ENCODE measurements at regions not wholly inside any gene's neighbourhood (a gene's known extent, or its start where the extent isn't known, plus 50 kb on each side); places are given as distances from the start of the nearest gene placed in this dataset.

DNA sequence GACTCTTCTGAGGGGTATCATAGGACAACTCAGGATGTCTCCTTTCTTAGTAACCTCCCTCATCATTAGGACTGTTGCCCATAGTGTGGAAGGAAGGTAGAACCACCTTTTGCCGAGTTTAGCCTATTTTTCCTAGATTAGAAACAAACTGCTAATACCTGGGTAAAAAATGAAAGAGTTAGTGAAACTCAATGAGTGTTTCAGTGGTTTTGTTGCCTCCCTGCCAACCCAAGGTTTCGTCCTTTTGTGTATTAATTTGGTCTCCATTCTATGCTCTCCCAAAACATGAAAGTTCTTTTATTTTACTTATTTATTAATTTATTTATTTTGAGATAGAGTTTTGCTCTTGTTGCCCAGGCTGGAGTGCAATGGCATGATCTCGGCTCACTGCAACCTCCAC, 174.9 kb upstream of the KCNJ16 start:
- DNase-seq (ENCODE audit: low spot score): no peak

DNA sequence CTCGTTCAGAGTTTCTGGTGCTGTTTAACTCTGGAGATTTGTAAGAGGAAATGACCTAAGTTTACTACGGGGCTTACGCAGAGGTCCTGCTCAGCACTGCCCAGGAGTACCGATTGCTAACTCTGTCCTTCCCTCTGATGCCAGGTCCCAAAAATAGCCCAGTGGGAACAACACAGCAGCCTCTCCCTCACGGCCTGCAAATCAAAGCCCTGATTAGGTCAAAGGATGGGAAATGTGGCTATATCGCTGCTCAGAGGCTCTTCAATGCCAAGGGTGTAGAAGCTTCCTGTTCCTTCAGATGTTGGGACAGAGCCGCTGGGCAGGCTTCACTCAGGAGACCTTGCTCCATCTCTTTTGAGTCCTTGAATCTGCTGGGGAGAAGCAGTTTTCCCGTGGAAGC, 174.2 kb upstream of the KCNJ16 start:
- peak; percentile 39 for DNase-seq (ENCODE audit: low spot score)

DNA sequence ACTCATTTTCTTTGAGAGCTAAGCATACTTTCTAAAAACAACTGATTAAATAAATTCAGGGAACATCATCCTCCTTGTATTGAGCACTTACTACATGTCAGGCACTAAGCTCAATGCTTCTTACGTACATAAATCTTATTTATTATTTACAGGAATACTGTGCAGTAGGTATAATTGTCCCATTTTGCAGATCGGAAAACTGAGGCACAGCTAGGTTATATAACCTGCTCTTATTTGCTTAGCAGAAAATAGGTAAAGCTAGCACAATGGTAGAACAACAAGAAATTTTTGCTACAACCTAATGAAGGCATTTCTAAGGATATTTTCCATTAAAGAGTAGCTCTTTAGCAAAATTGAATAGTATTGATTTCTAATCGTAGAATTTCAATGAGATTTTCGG, 168.7 kb upstream of the KCNJ16 start:
- DNase-seq (ENCODE audit: low spot score): no peak

DNA sequence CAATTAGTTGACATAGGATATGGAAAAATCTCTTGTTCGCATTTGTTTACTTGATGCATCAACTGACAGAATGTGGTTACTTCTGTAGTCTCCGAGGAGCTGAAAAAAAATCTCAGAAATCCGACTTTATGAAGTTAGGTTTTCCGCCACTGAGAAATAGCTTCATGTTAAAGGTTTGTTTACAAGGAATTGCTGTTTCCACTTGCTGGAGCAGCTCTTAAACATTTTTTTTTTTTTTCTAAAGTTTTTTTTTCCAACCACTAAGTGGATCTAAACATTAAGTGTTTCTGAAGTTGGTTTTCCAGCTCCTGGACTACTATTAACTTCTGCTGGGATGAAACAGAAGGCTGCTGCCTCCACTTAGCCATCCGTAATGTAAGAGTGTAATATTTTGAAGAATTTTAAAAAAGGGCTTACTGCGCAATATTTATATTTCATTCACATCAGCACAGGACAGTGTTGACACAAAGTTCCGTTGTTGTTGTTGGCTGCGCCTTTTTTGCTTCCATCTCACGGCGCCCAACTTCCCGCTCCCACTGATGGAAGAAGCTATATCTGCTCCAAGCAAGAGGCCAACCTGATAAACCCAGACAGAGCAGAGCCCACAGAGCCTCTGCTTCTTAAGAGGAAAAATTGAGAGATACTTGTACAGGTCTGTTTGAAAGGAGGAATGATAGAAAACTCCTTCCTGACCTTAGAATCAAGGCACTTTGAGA, 167.7 kb upstream of the KCNJ16 start:
- no peak for DNase-seq (ENCODE audit: low spot score)

DNA sequence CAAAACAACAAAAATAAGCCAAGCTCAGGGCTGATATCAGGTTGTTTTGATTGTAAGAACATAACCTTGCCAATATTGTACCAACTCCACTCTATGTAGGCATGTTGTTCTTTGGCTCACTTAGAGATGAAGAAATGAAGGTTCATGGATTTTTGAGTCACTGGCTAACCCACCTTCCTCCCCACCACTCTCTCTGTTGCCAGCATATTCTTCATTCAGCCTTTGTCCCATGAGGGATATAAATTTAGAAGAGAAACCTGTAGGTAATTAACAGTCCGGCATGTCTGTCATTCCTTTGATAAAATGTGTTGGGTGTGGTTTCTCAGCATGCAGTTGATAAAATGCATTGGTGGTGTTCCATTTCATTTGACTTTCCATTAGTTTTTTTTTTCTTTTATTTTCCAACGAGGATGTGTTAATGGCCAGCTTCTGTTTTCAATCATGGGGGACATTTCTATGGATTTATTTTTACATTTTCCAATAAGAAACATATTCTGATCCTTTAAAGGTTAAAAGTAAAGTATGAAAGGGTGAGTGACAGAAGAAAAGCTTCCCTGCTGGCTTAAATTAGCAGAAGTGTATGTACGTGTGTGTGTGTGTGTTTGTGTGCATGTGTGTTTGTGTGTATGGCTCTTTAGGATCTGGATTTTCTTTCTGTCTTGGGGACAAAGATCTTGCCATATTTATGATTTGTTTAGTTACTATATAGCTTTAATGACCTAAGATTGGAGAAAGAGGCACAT, 166.2 kb upstream of the KCNJ16 start:
- DNase-seq (ENCODE audit: low spot score): no peak

DNA sequence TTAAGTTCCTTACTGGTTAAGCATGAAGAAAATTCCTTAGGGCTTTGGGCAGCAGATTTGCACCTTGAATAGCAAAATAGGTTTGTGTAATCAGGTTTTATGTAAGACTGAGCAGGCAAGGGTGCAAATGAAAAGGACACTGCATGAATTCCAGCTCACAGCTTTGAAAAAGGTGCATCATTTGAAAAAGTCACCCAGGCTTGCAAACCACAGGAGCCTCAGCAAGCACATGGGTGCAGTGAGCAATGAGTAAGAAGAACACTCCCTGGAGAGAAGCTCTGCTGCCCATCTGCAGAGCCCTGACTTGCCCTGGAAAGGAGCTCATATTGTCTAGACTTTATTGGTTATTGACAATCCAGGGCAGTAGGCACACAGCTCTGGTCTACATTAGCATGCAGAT, 165.6 kb upstream of the KCNJ16 start:
- DNase-seq (ENCODE audit: low spot score): no peak

DNA sequence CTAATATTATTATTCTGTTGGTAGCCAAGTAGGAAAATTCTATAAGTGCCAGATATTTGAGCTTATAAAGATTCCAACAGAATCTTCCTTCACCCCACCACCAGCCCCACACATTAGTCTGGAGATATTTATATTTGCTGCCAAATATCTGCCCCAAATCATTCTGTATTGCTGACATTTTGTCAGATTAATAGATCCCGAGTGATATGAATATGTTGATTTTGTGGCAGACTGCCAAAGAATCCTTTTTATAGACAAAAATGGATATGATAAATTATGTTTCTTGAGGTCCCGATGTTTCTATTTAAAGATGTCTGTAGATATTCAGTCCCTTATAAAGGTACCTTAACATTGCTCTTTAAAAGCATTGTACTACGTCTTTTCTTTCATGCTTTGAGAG, 162.2 kb upstream of the KCNJ16 start:
- DNase-seq (ENCODE audit: low spot score): no peak

DNA sequence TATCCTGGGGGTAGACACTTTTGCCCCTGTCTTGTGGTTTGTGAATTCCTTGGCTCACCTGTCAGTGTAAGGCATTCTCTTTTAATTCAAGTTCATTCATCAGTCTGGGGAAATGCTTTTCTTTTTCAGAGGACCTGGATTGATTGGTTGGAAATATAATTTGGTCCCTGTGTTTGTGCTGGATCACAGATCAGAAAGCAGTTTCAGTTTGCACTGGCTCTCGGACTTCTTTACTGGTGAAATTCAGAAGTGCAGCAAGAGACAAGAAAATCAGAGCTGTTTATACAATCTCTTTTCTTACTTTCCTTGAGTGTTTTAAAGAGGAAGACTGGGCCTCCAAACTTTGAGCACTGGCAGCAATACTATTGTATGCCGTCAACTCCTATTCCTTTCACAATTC, 161.8 kb upstream of the KCNJ16 start:
- no peak for DNase-seq (ENCODE audit: low spot score)

DNA sequence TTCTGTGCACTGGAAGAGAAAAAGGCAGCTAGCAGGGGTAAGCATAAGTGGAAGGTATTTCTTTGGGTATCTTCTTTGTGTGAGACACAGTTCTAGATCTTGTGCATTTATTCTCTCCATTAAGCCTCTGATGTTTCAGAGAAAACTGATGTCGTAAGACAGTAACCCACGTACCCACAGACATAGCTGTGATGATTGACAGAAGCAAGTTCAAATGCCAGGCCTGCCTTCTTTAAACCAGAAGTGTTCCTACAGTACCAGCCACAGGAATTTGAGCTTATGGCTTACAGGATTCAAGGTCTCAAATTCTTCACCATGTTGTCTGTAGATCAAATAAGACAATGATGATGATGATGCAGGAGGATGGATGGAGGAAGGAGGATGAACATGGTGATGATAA, 161.4 kb upstream of the KCNJ16 start:
- DNase-seq (ENCODE audit: low spot score): no peak

DNA sequence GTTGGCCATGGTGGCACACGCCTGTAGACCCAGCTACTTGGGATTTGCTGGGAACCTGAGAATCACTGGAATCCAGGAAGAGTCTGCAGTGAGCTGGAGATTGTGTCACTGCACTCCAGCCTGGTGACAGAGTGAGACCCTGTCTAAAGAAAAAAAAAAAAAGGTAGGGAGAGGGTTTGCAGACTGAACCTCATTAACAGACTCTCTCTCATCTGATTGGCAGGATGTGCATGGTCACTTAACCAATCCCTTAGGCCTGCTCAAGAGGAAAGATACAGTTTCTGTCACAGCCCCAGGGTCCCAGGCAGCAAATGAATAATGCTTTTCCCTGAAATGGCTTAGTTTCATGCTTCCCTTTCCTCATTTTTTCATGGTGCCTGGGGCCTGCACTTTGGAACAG, 160.5 kb upstream of the KCNJ16 start:
- DNase-seq (ENCODE audit: low spot score): no peak

DNA sequence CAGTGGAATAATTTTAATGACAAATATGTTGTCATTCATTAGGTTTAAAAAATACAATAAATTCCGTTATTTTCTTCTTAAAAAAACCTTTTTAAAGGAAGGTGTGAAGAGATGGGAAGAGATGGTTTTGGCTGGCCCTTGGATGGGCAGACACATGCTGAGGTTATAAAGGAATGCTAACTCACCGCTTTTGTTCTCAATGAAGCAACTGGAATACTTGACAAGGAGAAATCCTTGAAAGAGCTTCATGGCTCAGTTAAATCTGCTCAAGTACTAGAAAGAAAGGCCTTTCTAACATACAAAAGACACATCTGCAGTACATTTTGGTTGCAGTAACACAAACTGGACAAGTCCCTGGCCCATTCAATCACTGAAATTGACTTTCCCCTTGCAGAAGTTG, 158.3 kb upstream of the KCNJ16 start:
- no peak for DNase-seq (ENCODE audit: low spot score)

DNA sequence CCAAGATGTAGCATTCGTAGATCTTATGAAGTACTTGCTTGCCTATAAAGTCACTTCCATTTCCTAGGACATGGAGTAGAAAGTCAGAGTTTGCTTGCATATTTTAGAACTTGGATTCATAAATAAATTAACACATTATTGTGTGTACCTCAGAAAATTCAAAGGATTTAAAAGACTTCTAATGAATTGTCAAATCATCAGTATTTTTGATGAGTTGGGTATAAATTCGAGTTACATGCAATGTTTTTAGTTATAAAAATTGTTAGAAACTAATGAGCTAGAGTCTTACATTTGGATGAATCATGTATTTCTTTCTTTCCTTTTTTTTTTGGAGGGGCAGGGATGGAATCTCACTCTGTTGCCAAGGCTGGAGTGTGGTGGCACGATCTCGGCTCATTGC, 156.9 kb upstream of the KCNJ16 start:
- DNase-seq (ENCODE audit: low spot score): no peak

DNA sequence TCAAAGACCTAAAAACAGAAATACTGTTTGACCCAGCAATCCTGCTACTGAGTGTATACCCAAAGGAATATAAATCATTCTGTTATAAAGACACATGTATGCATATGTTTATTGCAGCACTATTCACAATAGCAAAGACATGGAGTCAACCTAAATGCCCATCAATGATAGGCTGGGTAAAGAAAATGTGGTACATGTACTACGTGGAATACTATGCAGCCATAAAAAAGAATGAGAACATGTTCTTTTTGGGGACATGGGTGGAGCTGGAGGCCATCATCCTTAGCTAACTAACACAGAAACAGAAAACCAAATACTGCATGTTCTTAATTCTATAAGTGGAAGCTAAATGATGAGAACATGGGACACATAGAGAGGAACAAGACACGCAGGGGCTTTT, 155.2 kb upstream of the KCNJ16 start:
- DNase-seq (ENCODE audit: low spot score): no peak

DNA sequence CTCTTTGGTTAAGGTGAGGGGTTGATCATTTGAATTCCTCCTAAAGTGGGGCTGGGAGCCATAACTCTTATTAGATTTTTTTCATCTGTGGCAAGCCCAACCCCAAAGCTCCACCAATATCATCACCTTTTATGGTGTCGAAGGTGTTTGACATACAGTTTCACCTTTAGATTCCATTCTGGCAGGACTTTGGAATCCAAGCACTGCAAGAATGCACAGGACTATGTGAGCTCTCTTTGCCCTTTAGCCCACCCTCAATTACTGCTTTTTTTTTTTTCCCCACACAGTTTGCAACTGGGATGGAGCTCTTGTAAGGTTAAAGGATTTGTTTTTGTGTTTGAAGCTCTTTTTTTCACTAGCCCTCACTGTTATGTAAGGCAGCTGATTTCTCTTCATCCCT, 154.0 kb upstream of the KCNJ16 start:
- no peak for DNase-seq (ENCODE audit: low spot score)

DNA sequence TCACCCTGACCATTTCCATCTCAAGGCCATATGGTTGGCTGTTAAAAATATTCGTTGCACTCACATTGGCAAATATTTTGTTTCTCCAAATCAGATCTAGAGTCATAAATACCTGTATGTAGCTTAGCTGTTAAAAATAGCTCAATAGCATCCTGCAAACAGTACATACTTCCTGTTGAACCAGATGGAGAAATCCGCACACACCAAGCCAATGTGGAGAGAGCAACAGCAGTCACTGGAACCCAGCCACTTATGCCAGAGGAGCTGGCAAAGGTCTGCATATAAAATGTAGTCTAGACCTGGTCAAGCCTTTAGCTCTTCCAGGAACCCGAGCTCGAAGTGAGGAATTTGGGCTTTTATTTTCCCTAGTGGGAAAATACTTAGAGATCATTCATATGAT, 146.4 kb upstream of the KCNJ16 start:
- peak; percentile 35 for DNase-seq (ENCODE audit: low spot score)

DNA sequence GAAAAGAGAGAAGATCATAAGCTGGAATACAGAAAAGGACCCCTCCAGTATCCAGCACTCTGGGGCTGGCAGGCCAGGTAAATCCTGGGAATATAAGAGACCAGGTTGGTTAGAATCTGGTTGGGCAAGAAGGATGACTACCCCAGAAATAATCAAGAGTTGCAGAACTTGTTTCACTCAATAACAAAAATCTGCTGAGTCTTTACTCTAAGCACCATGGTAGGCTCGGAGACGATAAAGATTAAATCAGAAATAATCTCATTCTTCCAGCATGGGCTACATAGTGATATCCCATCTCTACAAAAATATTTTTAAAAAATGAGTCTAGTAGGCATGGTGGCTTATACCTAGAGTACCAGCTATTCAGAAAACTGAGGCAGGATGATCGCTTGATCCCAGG, 138.0 kb upstream of the KCNJ16 start:
- no peak for DNase-seq (ENCODE audit: low spot score)

DNA sequence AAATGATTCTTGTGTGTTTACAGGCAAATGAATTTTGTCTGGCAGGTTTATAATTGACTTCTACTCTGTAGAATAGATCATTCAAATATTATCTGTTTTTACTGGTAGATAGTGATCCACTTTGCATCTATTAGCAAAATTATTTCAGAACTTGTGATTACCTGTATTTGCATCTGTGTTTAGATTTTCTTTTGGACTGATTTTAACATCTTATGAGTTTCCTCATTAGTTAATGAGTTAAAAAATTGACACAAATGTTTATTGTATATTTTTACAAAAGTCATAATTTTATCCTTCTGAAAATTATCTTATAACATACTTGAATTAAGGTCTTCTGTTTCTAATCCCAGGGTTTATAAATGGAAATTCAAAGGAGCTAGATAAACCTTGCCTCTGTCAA, 132.0 kb upstream of the KCNJ16 start:
- no peak for DNase-seq (ENCODE audit: low spot score)

DNA sequence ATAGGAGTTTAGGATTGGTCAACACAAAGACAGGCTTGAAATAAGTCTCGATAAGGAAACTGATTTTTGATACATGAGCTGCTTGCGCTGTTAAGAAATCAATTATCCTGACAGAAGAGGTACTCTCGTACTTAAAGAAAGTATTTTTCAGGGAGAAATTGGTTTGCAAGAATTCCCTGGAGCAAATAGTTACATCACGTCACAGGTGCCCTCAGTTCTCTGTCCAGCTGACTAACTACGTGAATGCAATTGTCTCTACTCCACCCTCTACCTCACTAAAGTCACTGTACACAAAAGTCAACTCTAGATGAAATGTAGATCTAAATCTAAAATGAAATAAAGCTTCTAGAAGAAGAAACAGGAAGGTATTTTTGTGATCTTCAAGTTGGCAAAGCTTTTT, 130.6 kb upstream of the KCNJ16 start:
- DNase-seq (ENCODE audit: low spot score): no peak

DNA sequence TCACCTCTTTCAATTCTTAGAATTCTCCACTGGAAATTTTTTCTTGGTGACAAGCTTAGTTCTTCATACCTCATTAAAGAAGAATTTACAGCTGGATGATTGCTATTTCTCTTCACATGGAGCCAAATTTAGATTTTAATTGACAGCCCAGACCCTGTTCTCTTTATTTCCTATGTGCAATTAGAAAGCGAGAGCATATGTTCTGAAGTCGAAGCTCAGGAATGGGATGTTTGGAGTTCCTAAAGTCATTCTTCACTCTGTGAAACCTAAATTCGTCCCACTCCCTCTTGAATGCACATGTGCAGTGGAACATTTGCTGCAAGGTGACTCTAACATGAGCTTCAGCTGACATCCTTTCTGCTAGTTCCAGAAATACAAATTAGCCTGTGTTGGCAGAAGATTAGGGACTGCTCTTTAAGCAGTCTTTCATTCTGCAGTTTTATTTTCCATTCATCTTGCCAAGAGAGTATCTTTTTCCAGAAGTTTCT, 129.3 kb upstream of the KCNJ16 start:
- DNase-seq (ENCODE audit: low spot score): no peak

DNA sequence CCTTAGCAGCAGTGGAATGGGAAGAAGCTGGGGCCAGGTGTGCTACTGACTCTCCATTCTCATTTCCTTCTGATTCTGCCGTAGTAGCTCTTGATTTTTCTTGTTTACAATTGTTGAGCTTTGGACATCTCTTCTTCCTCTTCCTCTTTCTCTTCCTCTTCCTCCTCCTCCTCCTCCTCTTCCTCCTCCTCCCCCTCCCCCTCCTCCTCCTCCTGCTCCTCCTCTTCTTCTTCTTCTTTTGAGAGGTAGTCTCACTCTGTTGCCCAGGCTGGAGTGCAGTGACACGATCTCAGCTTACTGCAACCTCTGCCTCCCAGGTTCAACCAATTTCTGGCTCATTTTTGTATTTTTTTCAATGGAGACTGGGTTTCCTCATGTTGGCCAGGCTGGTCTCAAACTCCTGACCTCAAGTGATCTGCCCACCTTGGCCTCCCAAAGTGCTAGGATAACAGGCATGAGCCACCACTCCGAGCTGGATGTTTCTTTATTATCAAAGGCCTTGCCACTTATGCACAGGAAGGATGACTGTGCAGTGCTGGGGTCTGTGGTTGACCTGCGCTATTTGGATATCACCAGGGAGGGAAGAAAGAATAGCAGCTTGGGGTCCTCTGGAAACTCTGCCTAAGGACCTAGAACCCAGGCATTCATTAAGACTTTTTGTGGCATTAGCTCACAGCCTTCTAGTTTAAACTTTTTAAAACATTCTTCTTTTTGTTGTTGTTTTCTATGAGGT, 127.8 kb upstream of the KCNJ16 start:
- no peak for DNase-seq (ENCODE audit: low spot score)

DNA sequence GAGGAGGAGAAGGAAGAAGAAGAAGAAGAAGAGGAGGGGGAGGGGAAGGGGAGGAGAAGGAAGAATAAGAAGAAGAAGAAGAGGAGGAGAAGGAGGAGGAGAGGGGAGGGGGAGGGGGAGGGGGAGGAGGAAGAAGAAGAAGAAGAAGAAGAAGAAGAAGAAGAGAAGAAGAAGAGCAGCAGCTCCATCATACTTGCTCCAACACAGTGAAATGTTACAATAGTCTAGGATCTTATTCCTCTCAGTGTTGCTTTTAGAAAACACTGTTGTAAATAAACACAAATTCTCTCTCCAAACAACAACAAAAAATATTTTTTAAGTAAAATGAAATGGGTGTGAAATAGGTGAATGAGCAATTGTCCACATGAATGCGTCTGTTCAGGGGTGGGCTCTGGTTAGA, 126.6 kb upstream of the KCNJ16 start:
- no peak for DNase-seq (ENCODE audit: low spot score)

DNA sequence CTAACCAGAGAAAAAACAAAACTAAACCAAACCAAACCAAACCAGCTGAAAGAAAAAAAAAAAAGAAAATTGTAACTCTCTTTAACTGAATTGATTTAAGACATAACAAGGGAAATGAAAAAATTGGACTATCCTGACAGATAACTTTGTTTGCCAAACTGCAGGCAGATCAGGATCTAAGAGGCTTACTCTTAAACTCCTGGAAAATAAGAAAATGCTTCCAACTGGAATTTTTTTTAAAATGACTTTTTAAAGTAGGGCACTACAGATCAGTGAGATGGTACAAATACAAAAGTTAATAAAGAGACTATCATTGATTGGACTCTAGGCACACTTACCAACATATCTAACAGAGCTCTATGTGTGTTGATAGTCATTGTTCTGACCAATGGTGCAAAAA, 125.5 kb upstream of the KCNJ16 start:
- DNase-seq (ENCODE audit: low spot score): no peak
